ENCODE measurements at regions not wholly inside any gene's neighbourhood (a gene's known extent, or its start where the extent isn't known, plus 50 kb on each side); places are given as distances from the start of the nearest gene placed in this dataset.
"Not testable (repeated sequence)": the region's sequence is repeated elsewhere in the genome, so short reads cannot be mapped to it uniquely, and the experiment has no call there.

GRCh38 chr11:71774603-71775222 lies 58.3 kb upstream of the DEFB108B start (continued):
- no peak for TF ChIP-seq REST (IDR thresholded peaks at IDR 0.05; ENCODE audit: unreplicated experiment)
- TF ChIP-seq CREB1 (CRISPR knock-in tag; IDR thresholded peaks at IDR 0.05; ENCODE audit: low read depth) = no peak
- no peak for TF ChIP-seq EZH2 (IDR thresholded peaks at IDR 0.05; ENCODE audit: low read depth, unreplicated experiment)
- no peak for TF ChIP-seq NANOG (IDR thresholded peaks at IDR 0.05; ENCODE audit: borderline replicate concordance)

DNA sequence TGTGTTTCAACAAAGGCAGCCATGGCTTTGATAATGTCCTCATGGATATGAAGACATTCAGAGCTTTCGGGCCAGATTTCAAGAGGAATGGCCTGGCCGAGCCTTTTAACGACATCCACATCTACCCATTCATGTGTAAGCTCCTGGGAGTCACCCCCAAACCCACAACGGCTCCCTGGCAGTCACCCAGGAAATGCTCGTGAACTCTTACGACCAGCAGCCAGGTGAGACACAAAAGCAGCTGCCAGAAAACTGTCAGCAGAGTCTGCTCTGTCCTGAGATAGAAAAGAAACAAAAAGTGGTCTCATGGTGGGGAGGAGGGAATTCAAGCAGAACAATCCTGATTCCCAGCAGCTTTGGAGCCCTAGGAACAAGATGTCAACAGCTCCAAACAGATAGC lies 52.9 kb upstream of the DEFB108B start:
- not testable (repeated sequence) for DNase-seq (ENCODE audit: low spot score); H4K20me1 ChIP-seq (replicated peaks; ENCODE audit: insufficient read depth); H3K9me2 ChIP-seq (ENCODE audit: insufficient read depth); H3K36me3 Mint-ChIP-seq (ENCODE audit: low read depth); H3K4me3 Mint-ChIP-seq; H3K27me3 ChIP-seq (ENCODE audit: insufficient read depth); H3K4me1 ChIP-seq (ENCODE audit: insufficient read depth); H2AFZ ChIP-seq; H3K4me2 ChIP-seq; H3K4me3 ChIP-seq; H3K27ac ChIP-seq (ENCODE audit: low read depth); H3K27me3 Mint-ChIP-seq (ENCODE audit: insufficient read depth, low read depth, poor library complexity); ATAC-seq; H3K27ac Mint-ChIP-seq; H3K36me3 ChIP-seq (ENCODE audit: insufficient read depth); H3K9me3 Mint-ChIP-seq; H3K79me2 ChIP-seq (replicated peaks; ENCODE audit: insufficient read depth); H3F3A ChIP-seq (replicated peaks; ENCODE audit: low read depth)
- H3K4me1 Mint-ChIP-seq = peaks cover 24% of the 10 kb centered on the region

DNA sequence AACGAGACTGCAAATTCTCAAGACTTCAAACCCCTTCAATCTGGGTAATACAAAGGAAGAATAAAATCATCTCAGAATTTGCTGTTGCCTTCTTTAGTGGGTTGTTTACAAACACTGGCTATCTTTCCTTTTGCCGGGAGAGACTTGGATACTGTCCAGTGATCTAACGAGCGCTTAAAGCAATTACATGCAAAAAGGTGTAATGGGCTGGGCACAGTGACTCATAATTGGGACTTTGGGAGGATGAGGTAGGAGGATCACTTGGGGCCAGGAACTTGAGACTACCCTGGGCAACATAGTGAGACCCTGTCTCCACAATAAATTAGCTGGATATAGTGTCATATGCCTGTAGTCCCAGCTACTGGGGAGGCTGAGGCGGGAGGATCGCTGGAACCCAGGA lies 52.2 kb upstream of the DEFB108B start:
- not testable (repeated sequence) for H3K27me3 Mint-ChIP-seq (ENCODE audit: insufficient read depth, low read depth, poor library complexity); H3K36me3 ChIP-seq (ENCODE audit: insufficient read depth); H2AFZ ChIP-seq; H3K4me3 Mint-ChIP-seq; H3K9me3 Mint-ChIP-seq; H3K27me3 ChIP-seq (ENCODE audit: insufficient read depth); H3F3A ChIP-seq (replicated peaks; ENCODE audit: low read depth); H3K9me2 ChIP-seq (ENCODE audit: insufficient read depth); H3K4me1 ChIP-seq (ENCODE audit: insufficient read depth); H3K79me2 ChIP-seq (replicated peaks; ENCODE audit: insufficient read depth); DNase-seq (ENCODE audit: low spot score); H3K36me3 Mint-ChIP-seq (ENCODE audit: low read depth); ATAC-seq; H3K27ac ChIP-seq (ENCODE audit: low read depth); H3K27ac Mint-ChIP-seq; H3K4me3 ChIP-seq; H4K20me1 ChIP-seq (replicated peaks; ENCODE audit: insufficient read depth); H3K4me2 ChIP-seq
- peaks cover 29% of the 10 kb centered on the region for H3K4me1 Mint-ChIP-seq

- not testable (repeated sequence) for DNase-seq (ENCODE audit: low spot score); H3K27me3 ChIP-seq (ENCODE audit: insufficient read depth); H3K9me2 ChIP-seq (ENCODE audit: insufficient read depth); H3K4me3 ChIP-seq; H3K27me3 Mint-ChIP-seq (ENCODE audit: insufficient read depth, low read depth, poor library complexity); H3F3A ChIP-seq (replicated peaks; ENCODE audit: low read depth); H3K79me2 ChIP-seq (replicated peaks; ENCODE audit: insufficient read depth); H3K36me3 Mint-ChIP-seq (ENCODE audit: low read depth); H3K27ac Mint-ChIP-seq; H3K36me3 ChIP-seq (ENCODE audit: insufficient read depth); H3K4me2 ChIP-seq; H2AFZ ChIP-seq; H3K4me3 Mint-ChIP-seq; H3K27ac ChIP-seq (ENCODE audit: low read depth); H3K9me3 Mint-ChIP-seq; H3K4me1 ChIP-seq (ENCODE audit: insufficient read depth); ATAC-seq; H4K20me1 ChIP-seq (replicated peaks; ENCODE audit: insufficient read depth)
- H3K4me1 Mint-ChIP-seq = peaks cover 33% of the 10 kb centered on the region
Observed at GRCh38 chr11:71781491-71781890, 51.5 kb upstream of the DEFB108B start.

DNA sequence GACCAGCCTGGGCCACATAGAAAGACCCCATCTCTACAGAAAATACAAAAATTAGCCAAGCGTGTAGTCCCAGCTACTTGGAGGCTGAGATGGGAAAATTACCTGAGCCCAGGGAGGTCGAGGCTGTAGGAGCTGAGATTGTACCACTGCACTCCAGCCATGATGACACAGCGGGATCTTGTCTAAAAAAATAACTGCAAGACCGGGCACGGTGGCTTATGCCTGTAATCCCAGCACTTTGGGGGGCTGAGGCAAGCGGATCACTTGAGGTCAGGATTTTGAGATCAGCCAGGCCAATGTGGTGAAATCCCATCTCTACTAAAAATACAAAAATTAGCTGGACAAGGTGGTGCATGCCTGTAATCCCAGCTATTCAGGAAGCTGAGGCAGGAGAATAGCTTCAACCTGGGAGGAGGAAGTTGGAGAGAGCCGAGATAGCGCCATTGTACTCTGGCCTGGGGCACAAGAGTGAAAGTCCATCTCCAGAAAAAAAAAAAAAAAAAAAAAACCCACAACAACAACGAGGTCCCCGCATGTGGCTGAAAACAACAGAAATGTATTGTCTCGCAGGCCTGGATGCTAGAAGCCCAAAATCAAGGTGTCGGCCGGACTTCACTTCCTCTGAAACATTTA lies 50.7 kb upstream of the DEFB108B start:
- H3K4me1 ChIP-seq (ENCODE audit: insufficient read depth); H3K4me3 ChIP-seq; H3K9me2 ChIP-seq (ENCODE audit: insufficient read depth); H3K4me2 ChIP-seq; H3K27me3 Mint-ChIP-seq (ENCODE audit: insufficient read depth, low read depth, poor library complexity); H3F3A ChIP-seq (replicated peaks; ENCODE audit: low read depth); H3K36me3 ChIP-seq (ENCODE audit: insufficient read depth); H3K9me3 Mint-ChIP-seq; H4K20me1 ChIP-seq (replicated peaks; ENCODE audit: insufficient read depth); H3K36me3 Mint-ChIP-seq (ENCODE audit: low read depth); H3K27ac ChIP-seq (ENCODE audit: low read depth); ATAC-seq; H3K27ac Mint-ChIP-seq; H3K27me3 ChIP-seq (ENCODE audit: insufficient read depth); H2AFZ ChIP-seq; H3K4me3 Mint-ChIP-seq; DNase-seq (ENCODE audit: low spot score); H3K79me2 ChIP-seq (replicated peaks; ENCODE audit: insufficient read depth): not testable (repeated sequence)
- H3K4me1 Mint-ChIP-seq = peaks cover 33% of the 10 kb centered on the region

DNA sequence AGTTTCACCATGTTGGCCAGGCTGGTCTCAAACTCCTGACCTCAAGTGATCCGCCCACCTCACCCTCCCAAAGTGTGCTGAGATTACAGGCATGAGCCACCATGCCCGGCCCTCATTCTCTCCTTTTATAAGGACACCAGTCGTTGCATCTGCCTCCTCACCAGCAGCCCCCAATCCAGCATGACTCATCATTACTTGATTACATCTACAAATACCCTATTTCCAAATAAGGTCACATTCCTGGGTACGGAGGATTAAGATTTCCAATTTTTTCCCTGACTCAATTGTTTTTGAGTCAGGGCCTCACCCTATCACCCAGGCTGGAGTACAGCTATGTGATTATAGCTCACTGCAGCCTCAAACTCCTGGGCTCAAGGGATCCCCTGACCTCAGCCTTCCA lies 49.8 kb upstream of the DEFB108B start:
- not testable (repeated sequence) for H3K9me3 Mint-ChIP-seq; H3K27me3 Mint-ChIP-seq (ENCODE audit: insufficient read depth, low read depth, poor library complexity); H4K20me1 ChIP-seq (replicated peaks; ENCODE audit: insufficient read depth); H3F3A ChIP-seq (replicated peaks; ENCODE audit: low read depth); H3K4me3 ChIP-seq; ATAC-seq; H3K4me2 ChIP-seq; H3K9me2 ChIP-seq (ENCODE audit: insufficient read depth); H3K36me3 ChIP-seq (ENCODE audit: insufficient read depth); H3K36me3 Mint-ChIP-seq (ENCODE audit: low read depth); H3K27ac Mint-ChIP-seq; H3K4me1 ChIP-seq (ENCODE audit: insufficient read depth); DNase-seq (ENCODE audit: low spot score); H2AFZ ChIP-seq; H3K79me2 ChIP-seq (replicated peaks; ENCODE audit: insufficient read depth); H3K4me3 Mint-ChIP-seq; H3K27ac ChIP-seq (ENCODE audit: low read depth); H3K27me3 ChIP-seq (ENCODE audit: insufficient read depth)
- peaks cover 35% of the 10 kb centered on the region for H3K4me1 Mint-ChIP-seq

Data from GM23338 (cell line).